NCI-H2171 (cell line): ENCODE measurements at regions not wholly inside any gene's neighbourhood (a gene's known extent, or its start where the extent isn't known, plus 50 kb on each side); places are given as distances from the start of the nearest gene placed in this dataset.
A peak's percentile ranks its signal among the peaks of the same experiment; 100 is the strongest.

Source experiments
- DNase-seq: peaks from one replicate; lab custom pipeline; 2025; lab: John Stamatoyannopoulos, UW

DNA sequence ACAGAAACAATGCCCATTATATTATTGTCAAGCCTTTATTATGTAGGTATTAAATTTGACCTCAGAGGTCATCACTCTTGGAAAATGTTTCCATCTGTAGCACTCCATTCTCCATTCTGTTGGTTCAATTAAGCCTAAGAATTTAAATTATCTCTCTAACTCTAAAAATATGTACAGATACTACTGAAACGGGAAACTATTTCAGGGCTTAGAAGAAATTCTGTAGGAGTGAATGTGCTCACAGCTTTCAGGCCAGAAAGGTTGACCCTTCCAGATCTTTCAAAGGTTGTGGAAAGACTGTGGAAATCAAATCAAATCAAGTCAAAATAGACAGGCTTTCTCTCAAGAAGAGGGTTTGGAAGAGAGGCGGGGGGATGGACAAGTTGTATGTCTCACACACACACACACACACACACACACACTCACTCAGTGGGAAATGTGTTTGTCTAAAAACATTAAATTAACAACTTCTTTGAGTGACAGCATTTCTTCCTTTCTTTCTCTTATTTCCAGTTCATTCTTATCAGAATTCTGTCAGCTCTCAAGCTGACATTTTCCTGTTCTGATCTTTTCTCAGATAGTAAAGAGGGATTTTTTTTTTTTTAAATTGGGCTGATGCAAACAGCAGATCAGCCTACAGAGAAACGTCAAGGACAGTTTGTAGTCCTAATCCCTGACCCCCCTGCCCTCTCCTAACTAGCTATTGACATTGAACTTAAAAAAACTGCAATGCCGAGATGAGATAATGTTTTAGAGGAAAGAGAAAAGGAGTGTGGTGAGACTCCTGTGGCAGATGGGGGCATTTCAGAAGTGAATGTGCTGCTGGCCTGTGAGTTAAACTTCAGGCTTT is 139.0 kb upstream of the ZFHX3 start:
- no peak for DNase-seq

DNA sequence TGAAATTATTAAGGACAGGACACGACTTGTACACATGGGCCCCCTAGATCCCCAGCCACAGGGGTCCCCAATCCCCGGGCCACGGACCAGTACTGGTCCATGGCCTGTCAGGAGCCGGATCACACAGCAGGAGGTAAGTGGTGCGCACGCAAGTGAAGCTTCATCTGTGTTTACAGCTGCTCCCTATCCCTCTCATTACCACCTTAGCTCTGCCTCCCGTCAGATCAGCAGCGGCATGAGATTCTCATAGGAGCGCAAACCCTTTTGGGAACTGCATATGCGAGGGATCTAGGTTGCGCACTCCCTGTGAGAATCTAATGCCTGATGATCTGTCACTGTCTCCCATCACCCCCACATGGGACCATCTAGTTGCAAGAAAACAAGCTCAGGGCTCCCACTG is 137.8 kb upstream of the ZFHX3 start:
- no peak for DNase-seq

DNA sequence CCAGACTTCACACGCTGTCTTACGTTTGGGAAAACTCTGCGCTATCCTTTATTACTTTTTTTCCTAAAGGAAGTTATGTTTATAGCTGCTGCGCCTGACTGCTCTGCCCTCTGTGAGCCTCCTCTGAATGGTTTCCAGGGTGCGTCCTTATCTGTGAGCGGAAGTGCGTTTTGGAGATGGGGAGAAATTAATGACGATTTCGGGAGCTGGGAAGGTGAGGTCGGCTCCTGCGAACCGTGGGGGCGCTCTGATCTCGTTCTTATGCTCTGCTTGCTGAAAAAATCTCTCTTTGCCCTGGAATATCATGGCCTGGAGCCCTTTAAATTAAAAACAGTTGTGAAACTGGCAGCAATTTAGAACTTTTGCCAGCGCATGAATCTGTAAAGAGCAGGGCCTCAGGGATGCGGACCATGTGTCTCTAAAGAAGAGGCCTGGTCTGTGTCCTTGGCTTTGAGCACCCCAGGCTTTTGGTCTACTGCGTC is 135.7 kb upstream of the ZFHX3 start:
- no peak for DNase-seq

DNA sequence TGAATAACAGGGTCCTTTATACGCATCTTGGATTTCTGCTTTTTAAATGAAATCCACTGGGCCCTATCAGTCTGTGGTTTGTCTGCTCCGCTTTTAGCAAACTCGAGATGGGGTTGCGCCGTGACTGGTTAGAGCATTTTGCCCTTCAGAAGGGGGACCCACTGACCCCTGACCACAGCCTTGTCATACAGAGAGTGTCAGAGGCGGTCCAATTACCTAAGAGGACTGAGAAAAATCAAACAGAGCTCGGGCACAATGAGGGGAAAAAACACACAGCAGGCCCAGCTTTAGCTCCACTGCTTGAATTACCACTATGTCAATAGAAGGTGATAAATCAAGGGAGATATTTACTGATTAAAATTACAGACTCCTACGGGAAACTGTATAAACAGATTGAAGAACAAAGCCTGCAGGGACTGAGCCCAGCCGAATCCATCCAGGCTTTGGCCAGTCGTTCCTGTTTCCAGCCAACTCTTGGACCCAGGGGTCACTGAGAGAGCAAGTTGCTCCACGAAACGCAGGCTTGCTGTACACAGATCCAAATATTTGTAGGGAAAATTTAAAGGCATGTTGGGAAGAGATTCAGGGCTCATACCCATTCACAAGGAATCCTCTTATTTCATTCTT is 131.9 kb upstream of the ZFHX3 start:
- no peak for DNase-seq

DNA sequence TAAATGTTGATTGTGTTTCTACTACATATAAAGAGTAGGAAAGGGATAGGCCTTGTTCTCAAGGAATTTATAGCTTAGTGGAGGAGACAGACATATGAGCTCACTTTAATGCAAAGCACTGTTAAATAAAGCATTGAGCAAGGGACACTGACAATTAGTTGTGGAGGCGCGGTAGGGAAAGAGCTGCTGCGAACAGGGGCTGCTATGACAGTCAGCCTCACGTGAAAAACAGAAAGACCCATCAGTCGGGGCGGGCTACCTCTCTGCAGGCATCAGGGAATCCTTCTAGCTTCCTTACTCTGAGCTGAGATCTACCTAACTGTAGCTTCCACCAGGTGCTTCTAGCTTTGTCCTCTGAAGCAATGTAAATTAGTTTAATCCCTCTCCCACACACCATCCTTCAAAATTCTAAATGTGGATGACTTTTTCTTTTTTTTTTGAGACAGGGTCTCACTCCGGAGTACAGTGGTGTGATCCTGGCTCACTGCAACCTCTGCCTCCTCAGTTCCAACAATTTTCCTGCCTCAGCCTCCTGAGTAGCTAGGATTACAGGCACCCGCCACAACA is 129.9 kb upstream of the ZFHX3 start:
- DNase-seq: no peak

DNA sequence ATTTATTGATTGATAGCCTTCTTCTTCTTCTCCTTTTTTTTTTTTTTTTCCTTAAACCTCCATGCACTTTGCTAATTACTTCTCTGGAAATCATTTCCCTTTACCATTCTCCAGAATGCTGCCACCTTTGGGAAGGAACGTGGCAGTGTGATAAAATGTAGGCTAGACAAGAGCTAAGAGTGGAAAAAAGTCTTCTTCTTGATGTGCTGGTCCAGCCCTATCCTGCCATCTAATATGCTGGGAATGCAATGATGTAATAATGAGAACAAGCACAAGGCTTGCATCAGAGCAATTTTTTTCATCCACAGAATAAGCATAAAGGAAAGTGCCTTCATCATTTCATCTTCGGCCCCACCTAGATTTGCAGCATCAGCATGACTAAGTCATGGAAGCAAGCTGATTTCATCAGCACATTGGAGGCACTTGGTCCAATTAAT is 128.7 kb upstream of the ZFHX3 start:
- DNase-seq: no peak

DNA sequence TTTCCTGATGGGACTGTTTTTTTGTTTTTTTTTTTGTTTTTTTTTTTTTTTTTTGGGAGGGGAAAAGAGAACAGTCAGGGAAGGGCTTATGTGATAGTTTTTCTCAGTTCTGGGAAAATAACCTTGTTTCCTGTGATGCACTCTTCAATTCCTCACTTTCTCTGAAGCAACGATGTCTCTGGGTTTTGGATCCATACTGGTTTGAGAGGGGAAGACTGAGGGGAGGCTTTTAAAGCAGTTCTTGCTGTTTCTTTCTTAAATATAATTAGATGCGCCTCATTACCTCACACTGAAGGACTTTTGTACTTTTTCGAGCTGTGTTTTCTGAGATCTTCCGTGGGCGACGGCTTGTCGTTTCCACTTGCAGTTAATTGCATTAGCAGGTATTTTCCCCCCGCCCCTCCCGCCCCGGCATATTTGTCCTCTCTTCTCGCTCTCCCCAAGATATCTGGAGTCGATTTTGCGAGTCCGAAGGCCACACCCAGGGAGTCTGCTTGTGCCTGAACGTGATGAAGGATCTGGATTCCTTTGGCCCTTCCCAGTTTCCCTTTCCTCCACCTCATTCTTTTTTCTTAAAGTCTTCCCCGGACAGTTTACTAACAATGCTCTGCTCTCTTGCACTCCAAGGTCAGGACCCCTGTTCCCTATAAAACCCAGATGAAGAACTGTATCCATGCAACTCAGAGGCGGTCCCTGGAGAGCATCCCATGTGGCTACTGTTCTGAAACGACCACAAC is 125.2 kb upstream of the ZFHX3 start:
- DNase-seq: no peak

DNA sequence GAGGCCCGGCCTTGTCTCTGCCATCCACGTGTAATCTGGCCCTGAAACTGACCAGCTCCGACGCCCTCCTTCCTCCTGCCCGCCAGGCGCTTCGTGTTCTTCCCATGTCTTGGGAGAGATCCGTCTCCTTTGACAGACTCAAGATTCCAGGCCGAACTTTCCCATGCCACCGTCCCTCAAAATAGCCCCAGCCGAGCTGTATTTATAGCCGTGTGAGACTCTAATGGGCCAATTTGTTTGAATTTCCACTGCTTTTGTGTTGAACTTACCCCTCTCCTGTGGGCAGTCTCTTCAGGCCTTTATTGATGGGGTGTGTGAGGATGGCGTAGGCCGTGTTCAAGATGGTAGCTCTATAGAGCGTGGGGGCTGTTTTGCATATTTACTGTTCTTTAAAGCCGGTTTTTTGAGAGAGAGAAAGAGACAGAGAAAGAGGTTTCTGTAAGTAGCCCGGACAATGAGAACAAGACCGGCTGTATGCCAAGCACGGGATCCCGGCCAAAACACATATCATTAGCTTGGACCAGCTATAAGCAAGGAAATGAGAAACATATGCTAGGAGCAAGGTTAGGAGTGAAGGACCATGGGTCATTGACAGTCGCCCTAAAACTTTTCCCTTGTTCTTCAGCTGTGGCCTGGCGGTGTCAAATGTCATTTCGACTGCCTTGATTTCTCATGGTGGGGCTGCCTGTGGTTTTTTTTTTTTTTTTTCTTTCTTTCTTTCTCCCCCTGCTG is 124.5 kb upstream of the ZFHX3 start:
- peak; percentile 26 for DNase-seq

DNA sequence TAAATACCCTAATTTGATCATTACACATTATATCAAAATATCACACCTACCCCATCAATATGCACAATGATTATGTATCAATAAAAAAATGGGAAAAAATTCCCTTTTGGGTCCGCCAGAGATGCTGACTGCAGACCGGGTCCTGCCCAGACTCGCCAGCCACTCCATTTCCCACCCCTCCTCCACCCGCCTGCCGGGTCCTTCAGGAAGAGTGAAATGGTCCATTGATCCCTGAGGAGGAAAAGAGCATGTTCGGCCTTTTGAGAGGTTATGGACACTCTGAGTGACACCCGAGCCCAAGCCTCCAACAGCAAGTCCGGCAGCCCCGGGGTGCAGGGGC is 123.9 kb upstream of the ZFHX3 start:
- no peak for DNase-seq

DNA sequence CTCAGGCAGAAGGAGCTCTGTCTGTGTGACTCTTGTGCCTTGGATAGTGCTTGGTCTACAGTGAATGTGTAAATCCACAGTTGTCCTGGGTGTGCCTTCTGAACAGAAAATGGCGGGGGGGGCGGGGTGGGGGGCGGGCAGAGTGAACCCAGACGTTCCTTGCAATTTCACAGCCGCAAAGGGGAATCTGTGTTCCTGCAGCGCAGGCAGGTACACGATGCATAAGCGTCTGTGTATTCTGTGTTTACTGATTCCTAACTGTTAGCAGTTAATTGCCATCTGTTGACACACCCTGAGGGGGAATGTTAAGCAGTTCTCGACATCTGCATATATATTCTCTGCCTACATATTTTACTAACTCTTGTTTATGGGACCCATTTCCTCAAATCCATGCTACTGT is 123.5 kb upstream of the ZFHX3 start:
- peak; percentile 57 for DNase-seq

DNA sequence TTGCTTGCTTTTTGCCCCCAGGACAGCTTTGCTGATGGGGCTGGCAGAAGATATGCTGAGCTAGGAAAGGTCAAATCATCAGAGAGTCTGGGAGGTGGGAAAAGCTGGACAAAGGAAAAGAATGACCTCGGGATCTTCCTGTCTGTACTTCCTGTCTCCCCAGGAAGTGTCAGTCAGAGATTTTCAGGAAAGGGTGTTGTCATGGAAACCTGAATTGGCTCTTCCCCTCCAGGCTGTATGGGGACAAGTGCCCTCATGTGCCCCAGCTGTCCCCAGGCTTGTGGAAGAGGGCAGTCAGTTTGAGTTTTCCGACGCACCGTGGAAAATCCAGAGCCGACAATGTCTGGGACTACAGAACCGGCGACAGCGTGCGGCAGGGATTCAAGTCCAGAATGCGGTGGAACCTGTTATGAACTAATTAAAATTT is 122.7 kb upstream of the ZFHX3 start:
- peak; percentile 33 for DNase-seq

DNA sequence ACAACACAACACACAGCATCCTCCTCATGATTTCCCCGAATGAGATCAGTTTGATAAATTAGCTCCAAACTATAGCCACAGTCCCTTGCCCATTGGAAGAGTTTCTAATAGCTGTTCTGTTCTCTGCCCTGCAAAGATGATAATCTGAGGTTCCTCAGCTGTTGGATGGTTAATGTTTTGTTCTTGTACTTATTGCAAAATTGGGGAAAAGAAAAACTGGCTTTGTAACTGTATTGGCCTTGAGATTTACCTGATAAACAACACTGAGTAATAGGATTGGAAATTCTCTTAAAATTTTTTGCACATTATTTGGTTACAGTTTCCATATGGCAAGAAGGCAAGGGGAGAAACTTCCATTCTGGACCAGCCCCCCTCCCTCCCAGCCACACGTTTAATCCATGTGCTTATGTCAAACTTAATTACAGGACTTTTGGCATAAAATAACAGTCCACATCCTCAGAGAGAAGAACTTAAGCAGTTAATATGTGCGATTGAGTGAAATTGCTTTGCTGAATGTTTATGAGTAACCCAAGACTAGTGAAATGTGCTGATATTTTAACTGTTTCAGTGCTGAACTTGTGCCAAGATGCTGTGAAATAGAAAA is 119.1 kb upstream of the ZFHX3 start:
- no peak for DNase-seq

DNA sequence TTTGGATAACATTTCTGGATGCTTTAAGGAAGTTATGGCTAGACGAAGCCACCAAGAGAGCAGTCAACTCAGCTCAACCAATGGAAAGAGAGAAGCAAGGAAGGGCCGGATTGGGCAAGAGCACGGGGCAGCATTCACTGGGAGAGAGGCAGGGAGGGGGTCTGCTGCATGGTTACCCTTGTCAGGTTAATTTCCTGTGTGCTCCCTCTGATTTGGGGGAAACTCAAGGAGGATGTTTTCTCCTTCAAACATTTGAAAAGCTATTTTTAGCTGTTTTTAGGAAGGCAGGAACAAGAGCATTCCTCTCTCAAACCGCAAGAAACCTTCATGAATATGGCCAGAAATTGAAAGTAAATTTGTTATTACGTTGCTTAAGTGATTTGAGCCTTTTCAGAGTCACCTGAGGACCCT is 118.5 kb upstream of the ZFHX3 start:
- no peak for DNase-seq

DNA sequence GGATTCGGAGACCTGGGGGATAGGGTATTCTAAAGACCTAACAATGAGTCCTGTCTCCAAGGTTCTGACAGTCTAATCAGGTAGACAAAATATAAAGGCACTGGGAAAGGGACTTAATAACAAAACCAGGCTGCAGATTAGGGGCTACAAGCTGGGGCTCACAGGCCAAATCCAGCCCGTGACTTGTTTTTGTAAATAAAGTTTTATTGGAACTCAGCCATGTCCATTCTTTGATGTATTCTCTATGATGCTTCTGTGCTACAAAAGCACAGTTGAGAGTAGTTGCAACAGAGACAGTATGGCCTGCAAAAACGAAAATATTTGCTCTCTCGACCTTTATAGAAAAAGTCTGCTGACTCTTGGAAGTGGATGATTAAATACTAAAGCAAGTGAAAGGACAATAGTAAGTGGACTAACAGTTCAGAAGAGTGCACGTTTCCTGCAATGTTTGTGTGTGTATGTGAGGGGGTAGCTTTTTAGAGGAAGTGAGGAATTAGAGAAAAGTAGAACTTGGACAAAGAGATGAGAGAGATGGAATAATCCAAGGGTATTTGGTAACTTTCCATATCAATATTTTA is 115.4 kb upstream of the ZFHX3 start:
- DNase-seq: no peak

DNA sequence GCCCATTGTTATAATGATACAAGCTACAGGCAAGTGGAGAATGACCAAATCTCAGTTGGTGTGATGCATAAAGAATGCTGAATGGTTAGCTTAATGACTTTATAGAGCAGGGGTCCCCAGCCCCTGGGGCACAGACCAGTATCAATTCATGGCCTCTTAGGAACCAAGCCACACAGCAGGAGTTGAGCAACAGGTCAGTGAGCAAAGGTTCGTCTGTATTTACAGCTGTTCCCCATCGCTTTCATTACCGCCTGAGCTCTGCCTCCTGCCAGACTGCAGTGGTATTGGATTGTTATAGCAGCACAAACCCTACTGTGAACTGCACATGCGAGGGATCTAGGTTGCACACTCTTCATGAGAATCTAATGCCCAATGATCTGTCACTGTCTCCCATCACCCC is 114.0 kb upstream of the ZFHX3 start:
- DNase-seq: no peak

DNA sequence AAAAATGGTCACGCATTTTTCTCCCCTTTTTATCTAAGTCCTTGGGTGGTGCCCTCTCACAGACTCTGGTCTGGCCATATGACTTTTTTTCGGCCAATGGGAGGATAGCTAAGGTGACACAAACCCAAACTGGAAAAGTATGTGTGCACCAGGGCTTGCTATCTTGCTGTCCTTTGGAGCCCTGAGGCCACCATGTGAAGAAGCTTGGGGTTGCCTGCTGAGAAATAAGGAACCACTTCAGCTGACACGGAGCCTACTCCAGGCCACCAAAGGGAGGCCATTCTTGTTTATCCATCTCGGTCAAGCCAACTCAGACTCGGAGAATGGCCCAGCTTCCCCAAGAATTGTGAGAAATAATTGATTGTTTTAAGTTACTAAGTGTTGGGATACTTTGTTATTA is 111.4 kb upstream of the ZFHX3 start:
- no peak for DNase-seq

DNA sequence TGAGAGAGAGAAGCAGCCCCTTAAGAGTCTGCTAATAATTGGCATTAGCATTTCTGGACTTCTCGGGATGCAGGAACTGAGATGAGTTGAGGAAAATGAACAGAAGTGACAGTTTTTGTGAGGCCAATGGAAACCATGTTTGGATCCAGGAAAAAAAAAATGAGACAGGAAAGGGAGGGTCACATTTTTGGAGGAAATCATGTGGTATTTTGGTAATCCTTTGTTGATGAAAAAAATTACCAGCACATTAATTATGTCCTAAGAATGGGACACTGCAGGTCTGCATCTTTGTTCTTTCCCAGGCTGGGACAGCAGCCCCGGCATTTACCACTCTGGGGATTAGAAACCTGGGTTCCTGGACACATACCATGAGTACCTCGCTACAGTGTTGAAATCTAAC is 109.9 kb upstream of the ZFHX3 start:
- no peak for DNase-seq

DNA sequence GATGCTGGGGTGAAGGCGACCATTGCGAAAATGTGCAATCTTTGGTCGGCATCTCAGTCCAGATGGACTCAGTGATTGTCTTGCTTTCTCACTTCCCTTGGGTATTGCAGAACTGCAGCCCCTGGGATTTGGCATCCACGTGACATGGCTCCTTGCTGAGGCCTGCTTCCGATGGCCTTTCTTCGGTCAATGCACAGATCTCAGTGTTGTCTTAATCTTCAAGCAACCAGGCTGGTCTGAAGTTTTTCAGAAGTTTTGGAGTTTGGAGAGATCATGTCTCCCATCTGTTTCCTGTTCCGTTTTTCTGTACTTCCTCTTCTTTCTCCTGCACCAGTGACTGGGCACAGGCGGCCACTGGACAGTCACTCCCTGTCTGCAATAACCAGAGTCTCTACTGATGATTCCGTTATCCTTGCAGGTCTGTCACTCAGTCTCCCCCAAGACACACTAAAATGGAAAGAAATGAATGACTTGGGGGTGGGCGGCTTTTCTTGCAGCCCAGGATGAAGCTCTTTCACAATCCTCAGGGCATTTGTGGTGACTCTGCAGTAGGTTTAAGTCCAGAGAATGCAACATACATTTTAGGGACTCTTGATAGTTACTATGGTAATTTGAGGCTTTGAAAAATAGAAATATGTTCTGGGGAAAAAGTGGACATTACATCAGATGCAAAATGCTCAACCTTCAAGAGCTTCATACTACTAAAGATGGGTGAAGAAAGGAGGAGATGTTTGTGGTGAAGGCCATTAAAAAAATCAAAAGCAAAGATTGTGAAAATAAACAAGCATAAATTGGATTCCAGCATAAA is 106.3 kb upstream of the ZFHX3 start:
- DNase-seq: no peak

DNA sequence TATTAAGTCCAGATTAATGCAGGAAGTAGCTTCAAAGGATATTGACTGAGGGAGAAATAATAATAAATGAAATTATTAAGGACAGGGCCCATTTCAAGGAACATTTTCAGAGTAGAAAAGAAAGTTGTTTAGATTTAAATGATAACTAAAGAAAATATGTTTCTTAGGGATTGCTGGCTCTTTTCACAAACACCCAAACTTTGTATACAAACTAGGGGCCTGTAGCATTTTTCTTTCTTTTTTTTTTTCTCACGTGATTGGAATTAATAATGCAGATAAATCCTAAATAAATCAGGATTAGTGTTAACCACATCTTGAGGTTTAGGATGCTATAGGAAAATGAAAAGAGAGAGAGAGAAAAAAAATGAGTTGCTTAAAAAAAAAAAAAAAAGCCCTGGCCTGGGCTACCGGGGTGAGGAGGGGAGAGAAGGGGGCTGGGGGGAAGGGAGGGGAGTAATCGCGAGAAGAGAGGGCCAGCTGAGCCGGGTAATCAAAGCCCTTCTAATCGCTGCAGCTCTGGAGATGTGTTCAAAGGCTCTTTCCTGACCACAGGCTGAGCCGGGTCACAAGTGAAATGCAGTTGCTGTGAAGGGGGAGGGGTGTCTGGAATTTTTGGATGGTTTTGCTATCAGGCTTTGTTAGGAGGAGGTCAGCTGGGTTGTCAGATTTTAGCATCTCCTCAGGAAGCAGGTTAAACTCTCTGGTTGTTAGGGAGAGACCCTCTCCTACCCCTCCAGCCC is 104.6 kb upstream of the ZFHX3 start:
- no peak for DNase-seq

DNA sequence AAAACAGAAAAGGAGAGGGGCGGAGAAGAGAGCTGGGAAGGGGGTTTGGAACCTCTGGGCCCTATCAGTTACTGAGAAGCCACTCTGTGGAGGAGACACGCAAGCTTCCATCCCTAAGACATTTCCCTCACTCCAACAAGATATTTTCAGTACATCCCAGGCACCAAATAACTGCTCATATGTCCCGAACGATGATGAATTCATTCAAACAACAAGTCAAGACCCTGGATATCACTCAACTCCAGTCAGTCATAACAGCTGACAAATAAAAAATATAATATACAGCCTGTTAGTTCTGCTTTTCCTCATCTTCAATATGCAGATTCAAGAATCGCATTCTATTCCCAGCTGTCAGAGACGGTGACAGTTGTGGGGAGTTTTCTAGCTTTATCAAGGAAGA is 104.0 kb upstream of the ZFHX3 start:
- no peak for DNase-seq
